ENCODE measurements at regions not wholly inside any gene's neighbourhood (a gene's known extent, or its start where the extent isn't known, plus 50 kb on each side); places are given as distances from the start of the nearest gene placed in this dataset.

DNA sequence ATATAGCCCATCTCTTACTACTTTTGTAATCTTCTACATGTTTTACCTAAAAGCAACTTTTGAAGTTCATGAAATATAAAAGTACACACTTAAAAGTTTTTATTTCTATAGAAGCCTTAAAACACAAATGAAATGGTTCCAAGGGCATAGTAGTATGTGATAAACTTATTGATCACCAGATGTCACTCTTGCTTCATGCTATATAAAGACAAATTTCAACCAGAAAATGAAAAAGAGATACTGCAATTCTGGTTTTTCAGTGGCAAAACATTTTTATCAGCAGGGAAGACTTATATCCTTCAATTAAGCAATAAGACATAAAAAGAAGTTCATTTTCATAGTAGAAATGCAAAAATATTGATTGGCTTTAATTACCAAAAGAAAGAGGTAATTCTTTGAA is 69.4 kb upstream of the FBXL17 start:
- peak in 1 of 2 experiments; percentile 60; a peak in 3 of 4 replicates for TF ChIP-seq CTCF (conservative IDR thresholded peaks at IDR 0.05; ENCODE audit: low read depth in 2 of 2)
- no peak for TF ChIP-seq ZNF114 (CRISPR knock-in tag; IDR thresholded peaks at IDR 0.05)
- TF ChIP-seq EZH2 (IDR thresholded peaks at IDR 0.05; ENCODE audit: low read depth, unreplicated experiment): no peak
- no peak for TF ChIP-seq ZNF331 (CRISPR knock-in tag; IDR thresholded peaks at IDR 0.05; ENCODE audit: low read depth)
- no peak for TF ChIP-seq POLR2AphosphoS5 (IDR thresholded peaks at IDR 0.05; ENCODE audit: low read depth)
- no peak for TF ChIP-seq JUNB (IDR thresholded peaks at IDR 0.05; ENCODE audit: unreplicated experiment)
- no peak for TF ChIP-seq STAT1 (IDR thresholded peaks at IDR 0.05; ENCODE audit: unreplicated experiment)
- TF ChIP-seq EZH2phosphoT487 (IDR thresholded peaks at IDR 0.05; ENCODE audit: unreplicated experiment): no peak
- TF ChIP-seq NANOG (IDR thresholded peaks at IDR 0.05; ENCODE audit: borderline replicate concordance): no peak
- TF ChIP-seq CREB1 (CRISPR knock-in tag; IDR thresholded peaks at IDR 0.05; ENCODE audit: low read depth): no peak

Data from GM23338 (cell line).